ENCODE measurements at regions not wholly inside any gene's neighbourhood (a gene's known extent, or its start where the extent isn't known, plus 50 kb on each side); places are given as distances from the start of the nearest gene placed in this dataset.
A peak's percentile ranks its signal among the peaks of the same experiment; 100 is the strongest.
"Not testable (repeated sequence)": the region's sequence is repeated elsewhere in the genome, so short reads cannot be mapped to it uniquely, and the experiment has no call there.

GRCh38 chr4:11650801-11651596 lies 222.3 kb upstream of the HS3ST1 start:
- peak in 1 of 2 experiments; percentile 8 for DNase-seq

GRCh38 chr4:11647433-11647832 lies 218.7 kb upstream of the HS3ST1 start:
- DNase-seq: no peak

GRCh38 chr4:11643081-11643480 lies 214.4 kb upstream of the HS3ST1 start:
- DNase-seq: not testable (repeated sequence)

DNA sequence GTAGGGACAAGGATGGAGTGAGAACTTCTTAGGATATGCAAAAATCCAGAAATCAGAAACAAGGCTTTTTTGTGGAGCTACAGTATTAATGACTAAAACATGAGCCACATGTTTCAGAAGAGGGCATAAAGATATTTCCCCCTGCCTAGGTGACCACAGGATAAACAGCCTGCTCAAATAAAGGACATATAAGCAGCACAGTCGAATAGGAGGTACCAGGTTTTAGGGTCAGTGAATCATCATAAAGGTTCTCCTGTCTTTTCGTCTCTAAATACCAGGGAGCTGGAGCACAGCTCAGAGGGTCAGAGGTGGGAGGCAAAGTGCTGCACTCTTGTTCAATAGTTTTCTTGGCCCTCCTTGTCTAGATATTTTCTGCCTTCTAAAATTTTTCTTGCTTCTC lies 211.9 kb upstream of the HS3ST1 start:
- no peak for DNase-seq

GRCh38 chr4:11636551-11636950 lies 207.9 kb upstream of the HS3ST1 start:
- DNase-seq: no peak

- DNase-seq: no peak
Observed at GRCh38 chr4:11636031-11636430, 207.3 kb upstream of the HS3ST1 start.

GRCh38 chr4:11635342-11635741 lies 206.6 kb upstream of the HS3ST1 start:
- no peak for DNase-seq

GRCh38 chr4:11634283-11634682 lies 205.6 kb upstream of the HS3ST1 start:
- DNase-seq: no peak

GRCh38 chr4:11633430-11633829 lies 204.7 kb upstream of the HS3ST1 start:
- DNase-seq: no peak

DNA sequence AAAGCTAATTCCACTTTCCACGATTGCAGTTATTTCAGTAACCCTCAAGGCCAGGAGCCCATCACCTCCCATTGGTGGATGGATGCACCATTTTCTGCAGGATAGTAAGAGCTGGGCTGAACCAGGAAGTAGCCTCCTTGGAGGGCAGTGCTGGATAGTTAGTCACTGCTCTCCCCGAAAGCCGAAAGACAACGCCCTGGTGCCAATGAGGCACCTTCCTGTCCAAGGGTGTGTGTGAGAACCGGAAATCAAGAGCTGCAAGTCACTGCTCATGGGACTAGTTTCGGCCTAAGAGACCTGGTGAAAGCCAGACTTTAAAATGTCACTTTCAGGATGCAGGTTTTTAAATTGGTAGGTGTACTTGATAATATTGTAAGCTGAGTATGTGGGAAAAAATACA lies 203.8 kb upstream of the HS3ST1 start:
- no peak for DNase-seq

GRCh38 chr4:11632025-11632424 lies 203.3 kb upstream of the HS3ST1 start:
- no peak for DNase-seq

GRCh38 chr4:11631416-11631815 lies 202.7 kb upstream of the HS3ST1 start:
- no peak for DNase-seq

DNA sequence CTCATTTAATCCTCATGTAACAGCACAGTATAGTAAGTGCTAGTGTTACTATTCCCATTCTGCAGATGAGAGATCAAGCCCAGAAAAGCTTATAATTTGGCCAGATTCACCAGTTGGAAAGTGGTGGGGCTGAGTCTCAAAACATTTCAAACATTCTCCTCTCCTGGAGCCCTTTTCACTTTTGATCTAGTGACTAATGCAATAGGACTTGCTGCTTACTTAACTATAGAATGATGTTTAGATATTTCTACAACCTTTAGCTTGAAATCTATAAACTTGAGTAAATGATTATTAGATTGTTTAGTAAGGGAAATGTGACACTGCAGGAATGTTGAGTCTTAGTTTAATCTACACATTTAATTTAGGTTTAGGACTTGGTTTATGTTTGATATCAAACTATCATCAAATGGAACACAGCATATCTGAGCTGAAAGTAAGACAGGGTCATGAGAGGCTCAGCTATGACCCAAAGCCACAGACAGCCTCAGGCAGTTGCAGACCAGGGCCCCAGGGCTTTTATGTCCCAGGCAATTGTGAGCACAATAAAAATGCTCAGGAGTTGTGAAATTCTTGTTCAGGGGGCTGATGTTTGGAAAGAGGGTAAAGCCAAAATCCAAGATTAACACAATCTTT lies 199.5 kb upstream of the HS3ST1 start:
- no peak for DNase-seq

- no peak for DNase-seq
Observed at GRCh38 chr4:11626066-11626465, 197.4 kb upstream of the HS3ST1 start.

GRCh38 chr4:11625211-11625610 lies 196.5 kb upstream of the HS3ST1 start:
- no peak for DNase-seq

DNA sequence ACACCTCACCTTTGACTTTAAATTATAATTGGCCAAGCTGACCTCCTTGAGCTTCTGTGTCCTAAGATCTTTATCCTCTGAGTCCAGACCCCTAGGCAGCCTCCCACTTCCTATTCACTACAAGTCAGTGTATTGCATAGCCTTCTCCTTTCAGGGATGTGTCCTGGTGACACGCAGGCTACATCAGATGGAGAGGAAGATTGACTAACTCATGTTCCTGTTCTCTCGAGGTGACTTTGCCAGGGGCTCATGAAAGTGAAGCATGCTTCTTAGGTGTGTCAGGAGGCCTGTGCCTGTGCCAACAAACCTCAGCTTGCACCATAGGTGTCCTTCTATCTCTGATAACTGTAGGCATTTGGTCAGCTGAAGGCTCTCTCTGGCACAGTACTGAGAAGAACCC lies 195.7 kb upstream of the HS3ST1 start:
- DNase-seq: no peak

DNA sequence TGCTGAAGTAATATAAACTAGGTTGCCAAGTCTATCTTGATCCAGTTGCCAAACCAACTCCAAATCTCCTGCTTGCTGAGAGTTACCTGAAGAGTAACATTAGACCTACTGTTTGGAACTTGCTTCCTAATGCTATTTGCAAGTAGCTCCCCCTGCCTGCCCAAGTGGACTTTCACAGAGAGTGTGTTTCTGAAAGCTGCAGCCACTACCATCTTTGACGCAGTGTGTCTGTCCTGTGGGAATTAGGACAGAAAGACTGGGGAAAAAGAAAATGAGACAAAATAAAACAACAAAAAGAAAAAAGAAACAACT lies 195.0 kb upstream of the HS3ST1 start:
- DNase-seq: peak in 1 of 2 experiments; percentile 1

- DNase-seq: no peak
Observed at GRCh38 chr4:11622961-11623725, 194.4 kb upstream of the HS3ST1 start.

- no peak for DNase-seq
Observed at GRCh38 chr4:11620861-11621260, 192.2 kb upstream of the HS3ST1 start.

- DNase-seq: no peak
Observed at GRCh38 chr4:11618666-11619282, 190.1 kb upstream of the HS3ST1 start.

DNA sequence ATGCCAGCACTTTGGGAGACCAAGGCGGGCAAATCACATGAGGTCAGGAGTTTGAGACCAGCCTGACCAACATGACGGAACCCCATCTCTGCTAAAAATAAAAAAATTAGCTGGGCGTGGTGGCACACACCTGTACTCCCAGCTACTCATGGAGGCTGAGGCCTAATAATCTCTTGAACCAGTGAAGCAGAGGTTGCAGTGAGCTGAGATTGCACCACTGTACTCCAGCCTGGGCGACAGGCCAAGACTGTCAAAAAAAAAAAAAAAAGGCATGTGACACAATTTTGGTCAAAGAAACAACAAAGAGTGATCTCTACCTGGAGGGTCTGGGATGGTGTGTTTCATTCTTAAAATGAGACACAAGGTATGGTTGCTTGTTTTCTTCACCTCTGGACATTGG lies 188.2 kb upstream of the HS3ST1 start:
- no peak for DNase-seq

GRCh38 chr4:11615601-11616000 lies 186.9 kb upstream of the HS3ST1 start:
- peak in 1 of 2 experiments; percentile 47 for DNase-seq

GRCh38 chr4:11614426-11614825 lies 185.7 kb upstream of the HS3ST1 start:
- DNase-seq: no peak

DNA sequence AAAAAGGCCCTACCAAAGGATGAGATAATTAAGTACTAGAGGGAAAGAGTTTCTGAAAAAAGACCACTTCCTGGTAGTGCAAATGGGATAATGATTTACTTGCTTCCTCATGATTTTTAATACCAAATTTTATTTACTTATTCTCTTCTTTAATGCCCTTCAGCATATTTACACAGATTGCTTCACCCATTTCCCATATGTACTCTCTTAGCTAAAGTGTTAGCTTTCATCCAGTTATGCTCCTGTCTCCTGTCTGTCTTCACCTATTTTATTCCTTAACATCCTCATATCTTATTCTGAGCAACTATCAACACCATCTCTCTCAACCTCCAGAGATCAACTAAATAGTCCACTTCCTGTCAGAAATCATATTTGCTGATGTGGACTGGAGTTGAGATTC lies 183.2 kb upstream of the HS3ST1 start:
- no peak for DNase-seq
